GM19455 (cell line): ENCODE measurements at regions not wholly inside any gene's neighbourhood (a gene's known extent, or its start where the extent isn't known, plus 50 kb on each side); places are given as distances from the start of the nearest gene placed in this dataset.
"Not testable (repeated sequence)": the region's sequence is repeated elsewhere in the genome, so short reads cannot be mapped to it uniquely, and the experiment has no call there.

Experiments used
- ATAC-seq: cut with Tn5 transposase; IDR thresholded peaks from one replicate; pipeline ENCODE4 v1.9.1; 2021; ENCODE audit not compliant: unreplicated experiment

GRCh38 chr22:47370448-47371262 lies 608.2 kb downstream of the TBC1D22A start:
- ATAC-seq: no peak

GRCh38 chr22:47369431-47370015 lies 607.1 kb downstream of the TBC1D22A start:
- no peak for ATAC-seq

GRCh38 chr22:47369020-47369419 lies 606.6 kb downstream of the TBC1D22A start:
- no peak for ATAC-seq

- no peak for ATAC-seq
Measured at GRCh38 chr22:47367993-47368945, 605.8 kb downstream of the TBC1D22A start.

GRCh38 chr22:47367107-47367690 lies 604.7 kb downstream of the TBC1D22A start:
- no peak for ATAC-seq

- ATAC-seq: no peak
Measured at GRCh38 chr22:47366026-47366767, 603.7 kb downstream of the TBC1D22A start.

GRCh38 chr22:47361247-47361646 lies 598.8 kb downstream of the TBC1D22A start:
- no peak for ATAC-seq

- ATAC-seq: no peak
Measured at GRCh38 chr22:47357493-47357892, 595.0 kb downstream of the TBC1D22A start.

- no peak for ATAC-seq
Measured at GRCh38 chr22:47357086-47357485, 594.6 kb downstream of the TBC1D22A start.

GRCh38 chr22:47356511-47357011 lies 594.1 kb downstream of the TBC1D22A start:
- ATAC-seq: no peak

- ATAC-seq: no peak
Measured at GRCh38 chr22:47355776-47356510, 593.5 kb downstream of the TBC1D22A start.

- no peak for ATAC-seq
Measured at GRCh38 chr22:47355388-47355725, 592.9 kb downstream of the TBC1D22A start.

- no peak for ATAC-seq
Measured at GRCh38 chr22:47354668-47355387, 592.4 kb downstream of the TBC1D22A start.

- no peak for ATAC-seq
Measured at GRCh38 chr22:47352920-47353700, 590.7 kb downstream of the TBC1D22A start.

- no peak for ATAC-seq
Measured at GRCh38 chr22:47351836-47352579, 589.6 kb downstream of the TBC1D22A start.

- not testable (repeated sequence) for ATAC-seq
Measured at GRCh38 chr22:47346287-47346686, 583.8 kb downstream of the TBC1D22A start.

GRCh38 chr22:47345025-47345424 lies 582.6 kb downstream of the TBC1D22A start:
- no peak for ATAC-seq
